ENCODE measurements at regions not wholly inside any gene's neighbourhood (a gene's known extent, or its start where the extent isn't known, plus 50 kb on each side); places are given as distances from the start of the nearest gene placed in this dataset.
A peak's percentile ranks its signal among the peaks of the same experiment; 100 is the strongest.

GRCh38 chr12:124502379-124502778 is 65.0 kb downstream of the NCOR2 start:
- Histone ChIP-seq H2AFZ (ENCODE audit: low read depth, low read length) (no peak overlapping the region), H3K4me1 (ENCODE audit: insufficient read depth, low read length) (no peaks in the 10 kb centered on the region), H3K4me2 (ENCODE audit: insufficient read depth, low read length) (no peak overlapping the region), H3K79me2 (ENCODE audit: insufficient read depth, low read length) (peaks cover 100% of the 10 kb centered on the region), H3K9me3 (ENCODE audit: insufficient read depth, low read length, severe bottlenecking) (no peaks in the 10 kb centered on the region), H4K20me1 (ENCODE audit: insufficient read depth, low read length) (peaks cover 98% of the 10 kb centered on the region), H3K9ac (ENCODE audit: low read depth, low read length) (no peak overlapping the region), H3K27ac (ENCODE audit: low read length) (0 out of 2 replicates have a peak overlapping the region, but pooled peaks have one; percentile 8), H3K36me3 (ENCODE audit: insufficient read depth, low read length) (0 out of 2 replicates have a peak, but pooled peaks cover 7% of the 10 kb centered on the region), H3K4me3 (ENCODE audit: low read depth in 1 of 2, low read length in 2 of 2) (no peak overlapping the region), H3K27me3 (ENCODE audit: insufficient read depth, low read length, poor library complexity) (no peaks in the 10 kb centered on the region)
- ATAC-seq (ENCODE audit: insufficient read depth, low read depth) (no peak), DNase-seq (no peak)
- TF ChIP-seq, protein P1, sequence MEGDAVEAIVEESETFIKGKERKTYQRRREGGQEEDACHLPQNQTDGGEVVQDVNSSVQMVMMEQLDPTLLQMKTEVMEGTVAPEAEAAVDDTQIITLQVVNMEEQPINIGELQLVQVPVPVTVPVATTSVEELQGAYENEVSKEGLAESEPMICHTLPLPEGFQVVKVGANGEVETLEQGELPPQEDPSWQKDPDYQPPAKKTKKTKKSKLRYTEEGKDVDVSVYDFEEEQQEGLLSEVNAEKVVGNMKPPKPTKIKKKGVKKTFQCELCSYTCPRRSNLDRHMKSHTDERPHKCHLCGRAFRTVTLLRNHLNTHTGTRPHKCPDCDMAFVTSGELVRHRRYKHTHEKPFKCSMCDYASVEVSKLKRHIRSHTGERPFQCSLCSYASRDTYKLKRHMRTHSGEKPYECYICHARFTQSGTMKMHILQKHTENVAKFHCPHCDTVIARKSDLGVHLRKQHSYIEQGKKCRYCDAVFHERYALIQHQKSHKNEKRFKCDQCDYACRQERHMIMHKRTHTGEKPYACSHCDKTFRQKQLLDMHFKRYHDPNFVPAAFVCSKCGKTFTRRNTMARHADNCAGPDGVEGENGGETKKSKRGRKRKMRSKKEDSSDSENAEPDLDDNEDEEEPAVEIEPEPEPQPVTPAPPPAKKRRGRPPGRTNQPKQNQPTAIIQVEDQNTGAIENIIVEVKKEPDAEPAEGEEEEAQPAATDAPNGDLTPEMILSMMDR (IDR thresholded peaks at IDR 0.05; ENCODE audit: borderline replicate concordance, extremely low read depth, low read length, poor library complexity, severe bottlenecking): no peak
- TF ChIP-seq EZH2 (IDR thresholded peaks at IDR 0.05; ENCODE audit: borderline replicate concordance, low read depth, low read length, severe bottlenecking): no peak

- TF ChIP-seq EZH2 (IDR thresholded peaks at IDR 0.05; ENCODE audit: borderline replicate concordance, low read depth, low read length, severe bottlenecking): no peak
- TF ChIP-seq, protein P1 (IDR thresholded peaks at IDR 0.05; ENCODE audit: borderline replicate concordance, extremely low read depth, low read length, poor library complexity, severe bottlenecking): no peak
- H2AFZ ChIP-seq (ENCODE audit: low read depth, low read length): no peak overlapping the region
- no peak for ATAC-seq (ENCODE audit: insufficient read depth, low read depth)
- no peaks in the 10 kb centered on the region for H3K9me3 ChIP-seq (ENCODE audit: insufficient read depth, low read length, severe bottlenecking)
- H3K4me2 ChIP-seq (ENCODE audit: insufficient read depth, low read length): no peak overlapping the region
- H3K4me3 ChIP-seq (ENCODE audit: low read depth in 1 of 2, low read length in 2 of 2): no peak overlapping the region
- 0 out of 2 replicates have a peak overlapping the region, but pooled peaks have one; percentile 8 for H3K27ac ChIP-seq (ENCODE audit: low read length)
- no peak for DNase-seq
- H3K27me3 ChIP-seq (ENCODE audit: insufficient read depth, low read length, poor library complexity): no peaks in the 10 kb centered on the region
- H3K4me1 ChIP-seq (ENCODE audit: insufficient read depth, low read length): no peaks in the 10 kb centered on the region
- H3K79me2 ChIP-seq (ENCODE audit: insufficient read depth, low read length): peaks cover 100% of the 10 kb centered on the region
- H4K20me1 ChIP-seq (ENCODE audit: insufficient read depth, low read length): peaks cover 98% of the 10 kb centered on the region
- no peak overlapping the region for H3K9ac ChIP-seq (ENCODE audit: low read depth, low read length)
- 0 out of 2 replicates have a peak, but pooled peaks cover 7% of the 10 kb centered on the region for H3K36me3 ChIP-seq (ENCODE audit: insufficient read depth, low read length)
Measured at GRCh38 chr12:124501827-124502226, 65.6 kb downstream of the NCOR2 start.

- Histone ChIP-seq H3K27ac (ENCODE audit: low read length) (no peak overlapping the region), H3K79me2 (ENCODE audit: insufficient read depth, low read length) (peaks cover 100% of the 10 kb centered on the region), H3K4me2 (ENCODE audit: insufficient read depth, low read length) (no peak overlapping the region), H3K27me3 (ENCODE audit: insufficient read depth, low read length, poor library complexity) (no peaks in the 10 kb centered on the region), H3K9me3 (ENCODE audit: insufficient read depth, low read length, severe bottlenecking) (no peaks in the 10 kb centered on the region), H3K4me3 (ENCODE audit: low read depth in 1 of 2, low read length in 2 of 2) (no peak overlapping the region), H2AFZ (ENCODE audit: low read depth, low read length) (no peak overlapping the region), H3K36me3 (ENCODE audit: insufficient read depth, low read length) (0 out of 2 replicates have a peak, but pooled peaks cover 7% of the 10 kb centered on the region), H3K4me1 (ENCODE audit: insufficient read depth, low read length) (no peaks in the 10 kb centered on the region), H4K20me1 (ENCODE audit: insufficient read depth, low read length) (peaks cover 100% of the 10 kb centered on the region), H3K9ac (ENCODE audit: low read depth, low read length) (no peak overlapping the region)
- no peak for DNase-seq
- TF ChIP-seq EZH2 (IDR thresholded peaks at IDR 0.05; ENCODE audit: borderline replicate concordance, low read depth, low read length, severe bottlenecking): no peak
- TF ChIP-seq, protein P1 (IDR thresholded peaks at IDR 0.05; ENCODE audit: borderline replicate concordance, extremely low read depth, low read length, poor library complexity, severe bottlenecking): no peak
- ATAC-seq (ENCODE audit: insufficient read depth, low read depth): peak; percentile 36; the same call in 2 of the 3 replicates
Measured at GRCh38 chr12:124501112-124501561, 66.3 kb downstream of the NCOR2 start.
